ENCODE measurements at regions not wholly inside any gene's neighbourhood (a gene's known extent, or its start where the extent isn't known, plus 50 kb on each side); places are given as distances from the start of the nearest gene placed in this dataset.

- no peak for TF ChIP-seq CTCF (IDR thresholded peaks at IDR 0.05; ENCODE audit: insufficient read depth, missing control alignments)
- DNase-seq (ENCODE audit: insufficient read length, low spot score): peak; percentile 45
- no peak for FAIRE-seq
These were observed 58.6 kb upstream of the TNRC6A start for GRCh38 chr16:24670623-24671454.

GRCh38 chr16:24671455-24671954 is 57.9 kb upstream of the TNRC6A start:
- no peak for FAIRE-seq
- no peak for TF ChIP-seq CTCF (IDR thresholded peaks at IDR 0.05; ENCODE audit: insufficient read depth, missing control alignments)
- DNase-seq (ENCODE audit: insufficient read length, low spot score): no peak

GRCh38 chr16:24673155-24673554 is 56.3 kb upstream of the TNRC6A start:
- no peak for FAIRE-seq
- no peak for DNase-seq (ENCODE audit: insufficient read length, low spot score)

GRCh38 chr16:24674877-24675276 is 54.6 kb upstream of the TNRC6A start:
- FAIRE-seq (no peak), DNase-seq (ENCODE audit: insufficient read length, low spot score) (no peak)
- no peak for TF ChIP-seq CTCF (IDR thresholded peaks at IDR 0.05; ENCODE audit: insufficient read depth, missing control alignments)

More at GRCh38 chr16:24673155-24673554, 56.3 kb upstream of the TNRC6A start:
- no peak for TF ChIP-seq CTCF (IDR thresholded peaks at IDR 0.05; ENCODE audit: insufficient read depth, missing control alignments)

GRCh38 chr16:24677388-24677787 is 52.1 kb upstream of the TNRC6A start:
- DNase-seq (ENCODE audit: insufficient read length, low spot score) (no peak), FAIRE-seq (no peak)
- no peak for TF ChIP-seq CTCF (IDR thresholded peaks at IDR 0.05; ENCODE audit: insufficient read depth, missing control alignments)

All from D721Med (cell line).